ENCODE measurements at regions not wholly inside any gene's neighbourhood (a gene's known extent, or its start where the extent isn't known, plus 50 kb on each side); places are given as distances from the start of the nearest gene placed in this dataset.

- TF ChIP-seq PML (IDR thresholded peaks at IDR 0.05; ENCODE audit: low read length) (no peak), GATAD2B (conservative IDR thresholded peaks at IDR 0.05; ENCODE audit: low read depth) (no peak)
Observed at GRCh38 chr5:168104350-168104749, 187.1 kb upstream of the WWC1 start (continued).

- Histone ChIP-seq H3K27ac (ENCODE audit: control insufficient read depth, insufficient read depth) (no peak overlapping the region), H4K20me1 (ENCODE audit: control insufficient read depth, insufficient read depth) (no peaks in the 10 kb centered on the region), H3K79me2 (ENCODE audit: control insufficient read depth, insufficient read depth, low read length) (no peaks in the 10 kb centered on the region), H3K4me2 (ENCODE audit: control insufficient read depth, insufficient read depth) (no peak overlapping the region), H3K27me3 (replicated peaks in 1 of 2; ENCODE audit: control insufficient read depth in 2 of 2, insufficient read depth in 2 of 2, low read length in 1 of 2) (peaks cover 0 to 1% of the 10 kb centered on the region in 2 experiments; a peak in 3 of 4 replicates), H2AFZ (ENCODE audit: control insufficient read depth, low read depth, low read length) (no peak overlapping the region), H3K9me3 (replicated peaks; ENCODE audit: control insufficient read depth, insufficient read depth, low read length) (no peaks in the 10 kb centered on the region), H3K9ac (ENCODE audit: control insufficient read depth, insufficient read depth, low read length) (no peak overlapping the region), H3K4me3 (no peak overlapping the region), H3K36me3 (ENCODE audit: control insufficient read depth in 2 of 2, insufficient read depth in 2 of 2, low read length in 1 of 2) (no peaks in the 10 kb centered on the region), H3K4me1 (ENCODE audit: control insufficient read depth, insufficient read depth, low read length) (no peaks in the 10 kb centered on the region)
- BruUV-seq (replicated peaks), result no TSS peak
- 21% methylated on average over 7 of the region's 7 CpGs for WGBS (ENCODE audit: insufficient coverage, insufficient replicate concordance, low lambda C conversion rate, missing lambda C conversion rate)
- DNase-seq (ENCODE audit: low read depth, low spot score) (no peak), FAIRE-seq (no peak), ATAC-seq (no peak)
- SMC1A ChIA-PET (ENCODE audit: uncharacterized antibody, unreplicated experiment), result no interaction called here
- no peak for TF ChIP-seq USF1 (IDR thresholded peaks at IDR 0.05; ENCODE audit: borderline replicate concordance, extremely low read length, insufficient read depth, low read depth, low read length)
- in situ Hi-C loops (cut with MboI) (no loop called here), intact Hi-C loops (cut with micrococcal nuclease; ENCODE audit: unreplicated experiment) (no loop called here)
- POLR2A ChIA-PET, result no interaction called here
- RAD21 ChIA-PET (ENCODE audit: unreplicated experiment), result no interaction called here
- CTCF ChIA-PET, result no interaction called here
Observed at GRCh38 chr5:168104811-168105481, 186.5 kb upstream of the WWC1 start.

- CTCF ChIA-PET, result no interaction called here
- Histone ChIP-seq H3K79me2 (ENCODE audit: control insufficient read depth, insufficient read depth, low read length) (no peaks in the 10 kb centered on the region), H4K20me1 (ENCODE audit: control insufficient read depth, insufficient read depth) (no peaks in the 10 kb centered on the region), H3K27me3 (replicated peaks in 1 of 2; ENCODE audit: control insufficient read depth in 2 of 2, insufficient read depth in 2 of 2, low read length in 1 of 2) (peaks cover 0 to 1% of the 10 kb centered on the region in 2 experiments), H3K9ac (ENCODE audit: control insufficient read depth, insufficient read depth, low read length) (no peak overlapping the region), H3K4me3 (no peak overlapping the region), H3K4me2 (ENCODE audit: control insufficient read depth, insufficient read depth) (no peak overlapping the region), H3K27ac (ENCODE audit: control insufficient read depth, insufficient read depth) (no peak overlapping the region), H2AFZ (ENCODE audit: control insufficient read depth, low read depth, low read length) (no peak overlapping the region), H3K4me1 (ENCODE audit: control insufficient read depth, insufficient read depth, low read length) (no peaks in the 10 kb centered on the region), H3K36me3 (ENCODE audit: control insufficient read depth in 2 of 2, insufficient read depth in 2 of 2, low read length in 1 of 2) (no peaks in the 10 kb centered on the region), H3K9me3 (replicated peaks; ENCODE audit: control insufficient read depth, insufficient read depth, low read length) (no peaks in the 10 kb centered on the region)
- in situ Hi-C loops (cut with MboI) (no loop called here), intact Hi-C loops (cut with micrococcal nuclease; ENCODE audit: unreplicated experiment) (no loop called here)
- RAD21 ChIA-PET (ENCODE audit: unreplicated experiment), result no interaction called here
- POLR2A ChIA-PET, result no interaction called here
- SMC1A ChIA-PET (ENCODE audit: uncharacterized antibody, unreplicated experiment), result no interaction called here
- FAIRE-seq (no peak), ATAC-seq (no peak), DNase-seq (ENCODE audit: low read depth, low spot score) (no peak)
- TF ChIP-seq RUNX3 (IDR thresholded peaks at IDR 0.05; ENCODE audit: low read length), result no peak
- TF ChIP-seq KAT2A (conservative IDR thresholded peaks at IDR 0.05; ENCODE audit: control insufficient read depth, low read depth, low read length), result no peak
- TF ChIP-seq ETV6 (conservative IDR thresholded peaks at IDR 0.05 in 1 of 2, IDR thresholded peaks at IDR 0.05 in 1 of 2; ENCODE audit: borderline replicate concordance in 1 of 2, low read depth in 1 of 2), result no peak
- TF ChIP-seq DPF2 (IDR thresholded peaks at IDR 0.05), result no peak
- TF ChIP-seq SKIL (IDR thresholded peaks at IDR 0.05; ENCODE audit: low read depth, poor library complexity, severe bottlenecking), result no peak
- BruUV-seq (replicated peaks), result no TSS peak
- WGBS (ENCODE audit: insufficient coverage, insufficient replicate concordance, low lambda C conversion rate, missing lambda C conversion rate), result 44% methylated on average over 8 of the region's 8 CpGs
Observed at GRCh38 chr5:168106008-168106761, 185.3 kb upstream of the WWC1 start.

Data from GM12878 (cell line).